ENCODE measurements at regions not wholly inside any gene's neighbourhood (a gene's known extent, or its start where the extent isn't known, plus 50 kb on each side); places are given as distances from the start of the nearest gene placed in this dataset.

- no peak for DNase-seq
These were observed 269.5 kb upstream of the N4BP1 start for GRCh38 chr16:48879223-48880122.

- no peak for DNase-seq
These were observed 268.0 kb upstream of the N4BP1 start for GRCh38 chr16:48877946-48878345.

DNA sequence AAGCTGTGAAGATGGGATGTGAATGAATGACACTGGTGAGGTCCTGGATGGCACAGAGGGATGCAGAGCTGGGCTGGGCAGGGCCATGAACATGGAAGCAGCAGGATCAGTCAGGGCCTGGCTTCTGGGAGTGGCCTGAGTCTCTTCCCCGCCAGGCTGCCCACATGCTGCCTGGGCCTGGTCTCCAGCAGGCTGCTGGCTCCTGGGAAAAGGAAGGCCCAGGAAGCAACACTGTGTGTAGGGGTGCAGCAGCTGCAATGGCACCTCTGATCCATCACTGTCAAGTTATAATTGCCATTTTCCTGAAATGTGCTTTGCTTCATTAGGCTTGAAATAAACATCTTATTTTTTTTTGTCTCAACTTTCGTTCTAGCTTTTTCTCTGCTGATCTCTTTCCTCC lies 260.2 kb upstream of the N4BP1 start:
- peak; percentile 37 for DNase-seq

GRCh38 chr16:48865520-48865919 lies 255.5 kb upstream of the N4BP1 start:
- peak; percentile 30 for DNase-seq

- DNase-seq = no peak
These were observed 254.1 kb upstream of the N4BP1 start for GRCh38 chr16:48864055-48864454.

- no peak for DNase-seq
These were observed 252.1 kb upstream of the N4BP1 start for GRCh38 chr16:48862087-48862532.

GRCh38 chr16:48860341-48860740 lies 250.4 kb upstream of the N4BP1 start:
- DNase-seq = peak; percentile 33

DNA sequence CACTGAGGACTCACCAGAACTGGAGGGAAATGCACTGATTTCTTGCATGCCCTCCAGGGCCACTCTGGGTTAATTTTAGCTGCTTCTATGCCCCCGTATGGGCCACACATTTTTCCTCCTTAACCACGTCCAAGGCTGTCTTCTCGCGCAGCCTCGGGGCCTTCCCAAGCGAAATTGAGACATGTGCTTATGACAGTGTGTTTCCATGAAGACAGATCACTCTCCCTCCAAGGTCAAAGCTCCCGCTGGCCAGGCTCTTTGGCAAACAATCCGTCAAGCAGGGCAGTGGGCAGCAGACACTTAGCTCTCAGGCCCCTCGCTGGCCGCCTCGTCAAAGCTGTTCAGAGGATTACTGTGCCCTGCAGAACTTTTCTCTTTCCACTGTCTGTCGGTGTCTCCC lies 243.0 kb upstream of the N4BP1 start:
- no peak for DNase-seq

GRCh38 chr16:48852458-48852857 lies 242.5 kb upstream of the N4BP1 start:
- no peak for DNase-seq

- no peak for DNase-seq
These were observed 240.3 kb upstream of the N4BP1 start for GRCh38 chr16:48850097-48850770.

GRCh38 chr16:48846277-48846676 lies 236.3 kb upstream of the N4BP1 start:
- no peak for DNase-seq

GRCh38 chr16:48845261-48845660 lies 235.3 kb upstream of the N4BP1 start:
- DNase-seq = no peak

- DNase-seq = no peak
These were observed 228.4 kb upstream of the N4BP1 start for GRCh38 chr16:48838349-48838748.

- no peak for DNase-seq
These were observed 226.7 kb upstream of the N4BP1 start for GRCh38 chr16:48836636-48837035.

DNA sequence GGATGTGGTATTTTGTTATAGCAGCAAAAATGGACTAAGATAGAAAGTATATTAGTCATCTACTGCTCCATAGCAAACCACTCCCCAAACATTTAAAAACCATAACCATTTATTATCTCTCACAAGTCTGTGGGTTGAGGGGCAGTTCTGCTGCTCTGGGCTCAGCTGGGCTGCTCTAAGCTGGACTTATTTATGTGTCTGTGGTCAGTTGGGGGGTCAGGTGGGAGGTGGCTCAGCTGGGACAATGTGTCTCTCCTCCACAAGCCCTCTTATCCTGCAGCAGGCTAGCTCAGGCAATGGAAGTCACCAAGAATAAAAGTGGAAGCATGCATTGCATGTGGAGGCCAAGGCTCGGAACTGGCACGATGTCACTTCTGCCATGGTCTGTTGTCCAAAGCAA lies 226.1 kb upstream of the N4BP1 start:
- no peak for DNase-seq

DNA sequence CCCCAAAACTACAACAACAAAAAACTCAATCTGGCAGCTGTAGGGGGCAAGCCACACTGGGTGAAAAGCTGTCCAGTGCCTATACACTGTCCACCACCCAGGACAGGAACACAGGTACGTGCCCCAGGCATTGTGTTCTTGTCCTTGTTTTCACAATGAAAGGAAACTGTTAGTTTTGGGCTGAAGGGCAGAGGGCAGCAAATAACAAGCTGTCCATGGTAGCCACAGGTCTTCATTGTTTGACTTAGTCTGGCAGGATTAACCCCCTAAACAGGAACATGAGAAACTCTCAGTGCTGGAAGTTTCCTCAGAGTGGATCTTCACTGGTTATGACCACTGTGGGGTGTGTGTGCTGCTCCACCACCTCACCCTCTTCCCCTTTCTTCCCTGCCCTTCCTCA lies 224.6 kb upstream of the N4BP1 start:
- DNase-seq = no peak

- DNase-seq = no peak
These were observed 223.5 kb upstream of the N4BP1 start for GRCh38 chr16:48833461-48833860.

DNA sequence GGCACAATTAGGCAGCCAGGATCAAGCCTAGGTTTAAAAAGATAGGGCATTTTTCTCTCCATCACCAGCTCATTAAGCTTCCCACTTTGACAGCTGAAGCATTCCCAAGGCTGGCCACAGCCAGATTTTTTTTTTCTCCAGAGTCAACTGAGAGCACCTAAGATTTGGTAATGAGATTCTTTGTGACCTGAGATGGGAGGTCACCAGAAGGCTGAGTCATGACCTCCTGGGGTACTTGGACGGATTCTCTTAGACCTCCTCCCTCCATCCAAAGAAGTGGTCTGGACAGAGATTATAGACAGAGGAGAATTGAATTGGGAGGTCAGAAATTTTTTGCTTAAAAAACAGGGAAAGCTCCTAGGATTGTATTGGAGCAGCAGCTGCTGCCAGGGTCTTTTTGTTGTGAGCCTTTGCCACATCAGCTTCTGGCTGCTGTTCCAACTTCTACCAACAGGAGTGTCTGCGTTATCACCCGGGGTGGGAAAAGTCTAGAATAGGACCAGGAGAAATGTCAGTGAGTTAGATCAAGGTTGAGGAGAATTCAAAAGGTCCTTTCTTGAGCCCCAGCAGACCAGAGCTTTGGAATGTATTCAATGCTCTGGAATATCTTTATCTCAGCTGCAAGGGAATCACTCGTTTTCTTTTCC lies 221.2 kb upstream of the N4BP1 start:
- DNase-seq = peak; percentile 18

DNA sequence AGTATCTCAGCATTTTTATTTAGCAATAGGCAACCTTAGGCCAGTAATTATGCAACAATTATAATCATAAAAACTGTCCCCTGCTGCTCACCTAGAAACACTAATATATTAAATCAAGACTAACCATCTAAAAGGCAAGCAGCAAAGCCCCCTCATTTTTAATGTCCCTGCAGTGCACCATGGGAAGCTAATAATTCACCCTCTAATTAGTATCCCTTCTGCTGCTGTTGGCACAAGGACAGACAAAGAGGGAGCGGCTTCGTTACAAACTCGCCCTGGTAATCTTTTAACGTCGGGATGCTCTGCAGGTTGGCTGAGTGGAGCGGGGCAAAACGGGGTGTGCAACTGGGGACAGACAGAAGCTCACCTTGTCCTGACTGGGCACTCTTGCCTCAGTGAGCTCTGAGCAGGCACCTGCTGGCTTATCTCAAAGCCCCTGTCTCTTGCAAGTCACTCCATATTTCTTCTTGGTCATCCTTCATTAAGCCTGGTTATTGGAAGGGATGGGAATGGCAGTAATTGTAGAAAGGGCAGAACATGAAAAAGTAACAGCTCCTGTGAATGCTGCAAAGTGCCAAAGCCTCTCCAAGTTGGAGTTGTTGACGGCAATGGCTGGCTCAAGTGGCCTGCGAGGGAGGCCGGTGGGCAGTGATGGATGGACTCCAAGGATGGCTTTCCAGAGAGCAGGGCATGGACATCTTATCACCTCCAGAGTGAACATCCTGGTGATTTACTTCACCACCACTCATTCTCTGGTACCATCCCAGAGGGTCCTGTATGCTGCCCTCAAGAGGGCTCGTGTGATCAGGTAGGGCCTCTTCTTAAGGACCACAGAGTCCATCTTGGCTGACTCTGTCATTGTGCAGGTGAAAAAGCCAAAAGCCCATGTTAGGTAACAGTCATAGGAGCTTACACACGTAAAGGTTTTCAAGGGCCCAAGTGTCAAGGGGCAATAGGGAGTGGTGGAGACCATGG lies 219.6 kb upstream of the N4BP1 start:
- DNase-seq = no peak

GRCh38 chr16:48824271-48824670 lies 214.3 kb upstream of the N4BP1 start:
- DNase-seq = peak; percentile 8

DNA sequence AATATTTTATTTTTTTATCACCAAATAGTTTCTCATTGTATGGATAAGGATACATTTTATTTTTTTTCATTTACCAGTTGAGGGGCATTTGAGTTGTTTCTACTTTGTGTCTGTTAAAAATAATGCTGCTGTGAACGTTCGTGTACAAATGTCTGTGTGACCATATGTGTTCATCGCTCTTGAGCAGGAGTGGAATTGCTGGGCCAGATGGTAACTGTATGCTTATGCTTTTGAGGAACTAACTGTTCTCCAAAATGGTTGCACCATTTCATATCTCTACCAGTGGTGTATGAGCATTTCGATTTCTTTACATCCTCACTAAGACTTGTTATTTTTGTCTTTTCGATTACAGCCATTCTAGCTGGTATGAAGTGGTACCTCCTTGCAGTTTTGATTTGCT lies 212.5 kb upstream of the N4BP1 start:
- peak; percentile 68 for DNase-seq

- no peak for DNase-seq
These were observed 210.4 kb upstream of the N4BP1 start for GRCh38 chr16:48820379-48820778.

DNA sequence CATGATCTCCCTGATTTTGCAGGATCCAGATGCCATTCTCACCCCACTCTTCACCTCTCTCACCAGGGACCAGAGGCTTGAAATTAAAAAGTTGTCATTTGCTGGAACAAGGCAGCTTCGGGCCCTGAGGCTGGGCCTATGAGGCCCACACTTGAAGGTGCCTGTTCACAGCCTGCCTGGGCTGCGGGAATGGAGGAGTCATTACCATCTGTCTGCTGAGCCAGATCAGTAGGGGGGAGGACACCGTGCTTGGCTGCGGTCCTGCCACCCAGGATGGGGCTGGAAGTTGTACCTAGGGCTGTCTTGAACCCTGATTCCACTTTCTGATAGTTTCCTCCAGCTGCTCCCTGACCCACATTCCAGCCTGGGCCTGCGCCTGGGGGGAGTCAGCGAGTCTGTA lies 208.3 kb upstream of the N4BP1 start:
- no peak for DNase-seq

Measured in NCI-H2171 treated with DMSO at 0.1 percent for 48 hours (cell line).